Fibroblast of gingiva (primary cell): ENCODE measurements at regions not wholly inside any gene's neighbourhood (a gene's known extent, or its start where the extent isn't known, plus 50 kb on each side); places are given as distances from the start of the nearest gene placed in this dataset.

Experiments used
- DNase-seq: peaks from one replicate; pipeline ENCODE4 v3.0.0-alpha.2; 2011; ENCODE audit warnings: low read depth

- DNase-seq = no peak
Observed at GRCh38 chr12:24759155-24759554, 189.7 kb downstream of the BCAT1 start.

GRCh38 chr12:24756479-24757024 is 192.3 kb downstream of the BCAT1 start:
- DNase-seq = peak; percentile 61

GRCh38 chr12:24754690-24755638 is 193.9 kb downstream of the BCAT1 start:
- DNase-seq = peak; percentile 60

- DNase-seq = no peak
Observed at GRCh38 chr12:24752763-24753462, 196.0 kb downstream of the BCAT1 start.

- no peak for DNase-seq
Observed at GRCh38 chr12:24751181-24751580, 197.7 kb downstream of the BCAT1 start.

GRCh38 chr12:24750263-24750662 is 198.6 kb downstream of the BCAT1 start:
- DNase-seq = no peak

GRCh38 chr12:24749171-24749570 is 199.7 kb downstream of the BCAT1 start:
- no peak for DNase-seq

GRCh38 chr12:24748326-24748725 is 200.6 kb downstream of the BCAT1 start:
- no peak for DNase-seq

GRCh38 chr12:24746864-24747263 is 202.0 kb downstream of the BCAT1 start:
- DNase-seq = no peak

GRCh38 chr12:24746006-24746671 is 202.8 kb downstream of the BCAT1 start:
- no peak for DNase-seq

- no peak for DNase-seq
Observed at GRCh38 chr12:24743941-24744793, 204.7 kb downstream of the BCAT1 start.

GRCh38 chr12:24742378-24742777 is 206.5 kb downstream of the BCAT1 start:
- DNase-seq = no peak

- no peak for DNase-seq
Observed at GRCh38 chr12:24741216-24741615, 207.7 kb downstream of the BCAT1 start.

- DNase-seq = no peak
Observed at GRCh38 chr12:24739106-24739779, 209.7 kb downstream of the BCAT1 start.

- no peak for DNase-seq
Observed at GRCh38 chr12:24738441-24738840, 210.5 kb downstream of the BCAT1 start.

GRCh38 chr12:24731596-24731995 is 217.3 kb downstream of the BCAT1 start:
- DNase-seq = no peak

GRCh38 chr12:24730489-24730896 is 218.4 kb downstream of the BCAT1 start:
- DNase-seq = no peak

GRCh38 chr12:24728826-24729225 is 220.1 kb downstream of the BCAT1 start:
- no peak for DNase-seq

- DNase-seq = peak; percentile 38
Observed at GRCh38 chr12:24728366-24728765, 220.5 kb downstream of the BCAT1 start.

- DNase-seq = no peak
Observed at GRCh38 chr12:24725616-24726015, 223.3 kb downstream of the BCAT1 start.

GRCh38 chr12:24724814-24725213 is 224.1 kb downstream of the BCAT1 start:
- no peak for DNase-seq
